ENCODE measurements at regions not wholly inside any gene's neighbourhood (a gene's known extent, or its start where the extent isn't known, plus 50 kb on each side); places are given as distances from the start of the nearest gene placed in this dataset.

DNA sequence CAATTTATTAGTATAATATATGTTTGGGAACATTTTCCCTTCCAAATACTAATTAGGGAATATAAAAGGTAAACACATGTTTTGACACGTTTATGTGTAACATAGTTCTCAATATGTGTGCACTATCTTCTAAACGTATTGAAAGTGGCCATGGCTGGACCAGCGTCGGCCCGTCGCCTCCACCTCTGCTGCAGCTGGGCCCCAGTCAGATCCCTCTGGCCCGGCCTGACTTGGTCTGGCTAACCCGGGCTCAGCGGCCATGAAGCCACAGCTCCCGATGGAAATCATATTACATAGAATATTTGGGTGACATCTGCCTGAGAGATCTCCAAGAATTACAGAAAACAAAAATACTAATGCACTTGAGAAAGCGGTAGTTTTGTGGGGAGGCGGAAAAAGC lies 474.4 kb upstream of the CDH2 start:
- no peak for DNase-seq

DNA sequence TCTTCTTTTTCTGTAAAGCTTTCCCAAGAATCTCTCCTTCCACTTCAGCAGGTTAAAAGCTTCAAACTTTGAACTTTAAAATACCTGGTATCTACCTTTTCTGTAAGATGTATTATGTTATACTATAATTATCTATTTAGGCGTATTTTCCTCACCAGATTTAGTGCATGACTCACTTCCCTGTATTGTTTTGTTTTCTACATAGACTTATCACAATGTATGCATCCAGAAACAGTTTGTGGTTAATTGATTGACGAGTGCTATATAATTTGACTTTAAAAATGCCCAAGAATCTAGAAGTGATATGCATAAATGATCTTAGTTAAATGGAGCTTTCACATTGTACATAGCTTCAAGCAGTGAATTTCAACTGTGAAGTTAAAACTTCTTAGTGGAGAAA lies 473.9 kb upstream of the CDH2 start:
- no peak for DNase-seq

DNA sequence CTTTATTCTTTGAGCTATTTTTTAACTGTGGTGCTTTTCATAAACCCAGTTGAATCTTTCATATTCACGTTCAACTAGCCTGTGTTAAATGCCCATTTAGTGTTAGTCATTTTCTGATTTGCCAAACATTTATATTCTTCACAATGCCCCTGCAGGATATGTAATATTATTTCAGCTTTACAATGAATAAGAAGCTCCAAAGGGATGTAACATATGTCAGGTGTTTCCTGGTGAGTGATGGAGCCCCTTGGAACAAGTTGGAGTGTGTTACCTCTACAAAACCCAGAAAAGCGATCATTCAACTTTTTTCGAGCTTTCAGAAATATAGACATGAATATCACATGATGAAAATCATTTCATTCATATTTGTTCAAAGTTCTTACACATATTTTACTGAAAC lies 471.0 kb upstream of the CDH2 start:
- DNase-seq = no peak

DNA sequence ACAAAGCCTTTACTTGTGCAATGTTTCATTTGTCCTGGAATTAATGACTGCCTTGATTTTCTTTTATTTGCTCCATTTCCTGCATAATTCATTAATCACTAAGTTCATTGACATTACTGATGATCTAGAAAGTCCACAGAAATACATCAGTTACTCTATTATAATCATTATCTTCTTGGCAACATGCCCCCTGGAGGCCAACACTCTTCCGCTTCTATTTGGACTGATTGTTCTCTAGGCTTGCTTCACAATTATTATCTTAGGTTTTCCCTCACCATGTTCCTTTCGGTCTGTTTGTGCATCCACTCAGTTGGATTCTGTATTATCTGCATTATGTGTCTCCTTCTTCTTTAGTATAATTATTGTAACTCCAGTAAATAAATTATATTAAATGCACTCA lies 461.0 kb upstream of the CDH2 start:
- DNase-seq = no peak

DNA sequence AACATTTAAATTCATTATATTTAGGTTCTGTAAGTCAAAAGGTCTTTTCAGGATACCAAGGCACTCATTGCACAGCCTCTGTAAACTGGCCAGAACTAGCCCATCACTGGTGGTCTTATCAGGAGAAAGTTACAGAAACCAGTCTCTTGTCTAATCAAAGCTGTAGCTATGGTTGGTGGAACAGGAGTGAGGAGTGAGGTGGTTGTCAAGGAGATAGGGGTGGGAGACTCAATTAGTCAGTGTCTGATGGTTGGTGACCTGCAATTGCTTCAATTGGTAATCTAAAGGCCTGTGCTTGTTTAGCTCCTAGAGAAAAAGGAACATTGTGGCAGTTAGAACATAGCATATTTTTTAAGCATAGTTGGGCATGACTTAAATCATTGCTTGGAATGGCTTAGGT lies 458.6 kb upstream of the CDH2 start:
- DNase-seq = no peak

DNA sequence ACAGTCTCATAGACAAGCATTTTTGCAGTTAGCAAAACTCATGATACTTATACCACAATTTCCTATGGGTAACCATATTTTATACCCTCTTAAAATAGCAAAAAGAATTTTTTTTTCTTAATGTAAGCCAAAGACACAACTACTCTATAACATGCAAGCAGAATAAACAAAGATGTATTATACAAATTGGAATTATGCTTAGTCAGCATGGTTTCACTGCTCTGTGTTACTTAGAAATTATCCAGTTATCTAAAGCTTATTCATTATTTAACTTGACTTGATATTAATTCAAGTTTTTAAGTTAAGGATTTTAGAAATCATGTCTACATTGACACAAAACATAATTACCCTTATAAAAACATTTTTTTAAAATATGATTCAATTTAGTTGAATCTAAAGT lies 449.8 kb upstream of the CDH2 start:
- DNase-seq = no peak

DNA sequence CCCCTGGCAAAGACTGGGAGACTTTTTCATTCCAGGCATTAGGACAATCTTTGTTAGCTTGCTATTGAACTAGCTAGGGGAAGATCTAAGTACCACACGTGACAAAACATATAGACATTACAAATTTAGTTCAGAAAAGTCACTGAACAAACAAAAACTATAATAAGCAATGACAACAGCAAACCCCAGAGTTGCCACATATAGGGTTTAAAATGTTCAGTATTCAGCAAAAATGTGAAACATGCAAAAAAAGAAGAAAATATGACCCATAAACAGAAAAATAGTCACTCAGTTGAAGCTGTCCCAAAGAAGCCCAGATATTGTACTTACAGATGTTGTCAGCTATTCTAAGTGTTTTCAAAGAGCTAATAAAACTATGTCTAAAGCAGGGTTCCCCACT lies 431.1 kb upstream of the CDH2 start:
- no peak for DNase-seq

DNA sequence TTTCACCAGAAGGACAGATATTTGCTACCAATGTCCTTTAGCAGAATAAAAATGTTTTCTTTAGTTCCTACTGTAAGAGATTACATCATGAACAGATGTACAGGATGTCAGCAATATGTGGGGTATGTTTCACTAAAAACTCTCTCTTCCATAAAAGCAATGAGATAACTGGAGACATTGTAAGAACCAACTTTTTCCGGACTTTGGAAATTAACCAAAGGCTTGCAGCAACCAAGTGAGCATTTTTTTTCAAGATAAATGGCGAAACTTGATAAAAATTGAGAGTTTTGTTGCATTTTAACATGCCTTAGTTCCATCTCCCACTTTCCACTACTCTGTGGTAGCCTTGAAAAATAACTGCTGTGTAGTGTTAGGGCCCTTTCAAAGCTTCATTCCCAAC lies 429.8 kb upstream of the CDH2 start:
- no peak for DNase-seq

DNA sequence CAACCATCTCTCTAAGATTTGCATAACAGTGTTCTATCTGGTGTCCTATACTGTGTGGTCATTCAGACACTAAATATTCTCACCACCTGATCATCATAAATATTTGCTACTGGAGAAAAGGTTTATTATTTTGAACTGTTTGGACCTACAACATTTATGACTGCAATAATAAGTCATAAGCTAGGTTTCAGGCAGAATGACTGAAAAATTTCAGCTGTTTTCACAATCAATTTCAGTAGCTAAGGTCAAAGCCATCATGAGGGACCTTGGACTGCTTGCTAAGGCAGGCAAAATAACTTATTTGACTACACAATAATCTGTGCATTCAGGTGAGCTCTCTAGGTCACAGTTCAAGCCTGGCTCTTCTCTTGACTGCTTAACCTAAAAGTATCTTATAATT lies 425.5 kb upstream of the CDH2 start:
- no peak for DNase-seq

DNA sequence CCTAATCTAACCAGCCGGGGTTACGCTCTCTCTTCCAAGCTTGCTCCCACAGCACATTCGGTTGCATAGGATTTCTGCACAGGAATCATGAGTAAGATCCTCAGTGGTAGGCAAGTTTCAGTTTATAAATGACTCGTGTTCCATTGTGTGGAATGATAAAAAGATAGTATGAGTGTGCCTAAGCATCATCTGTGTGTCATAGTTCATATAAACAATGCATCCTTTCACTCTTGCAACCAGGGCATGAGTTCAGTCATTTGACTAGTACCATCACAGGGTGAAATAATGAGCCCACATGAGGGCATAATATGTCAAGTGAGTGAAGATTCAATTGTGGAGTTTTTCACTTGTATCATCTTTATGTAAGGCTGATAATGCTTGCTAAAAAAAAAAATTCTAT lies 417.1 kb upstream of the CDH2 start:
- no peak for DNase-seq

DNA sequence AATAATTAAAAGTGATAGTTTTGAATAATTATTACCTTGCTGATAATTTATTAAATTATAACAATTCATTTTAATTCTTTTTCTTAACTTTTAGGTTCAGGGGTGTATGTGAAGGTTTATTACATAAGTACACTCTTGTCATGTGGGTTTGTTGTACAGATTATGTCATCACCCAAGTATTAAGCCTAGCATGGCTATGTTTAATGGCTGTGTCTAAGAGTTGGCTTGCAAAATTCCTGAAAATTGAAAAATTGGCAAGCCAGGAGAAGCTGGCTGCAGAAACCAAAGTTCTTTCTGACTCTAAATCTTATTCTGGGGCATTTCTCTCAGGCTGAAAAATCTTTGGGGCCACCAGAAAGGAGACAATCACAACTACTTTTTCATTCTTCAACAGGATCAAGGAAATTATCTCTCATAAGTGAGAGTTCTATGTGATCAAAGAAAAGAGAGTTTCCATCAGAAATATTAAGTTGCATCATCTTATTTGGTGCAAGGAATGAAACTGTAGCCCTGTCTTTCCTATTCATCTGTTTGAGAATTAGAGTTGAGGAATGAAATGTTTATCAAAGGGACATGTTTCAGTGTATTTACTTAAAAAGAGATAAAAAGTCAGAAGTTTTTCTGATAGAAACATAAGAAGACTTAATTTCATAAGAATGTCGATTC lies 412.1 kb upstream of the CDH2 start:
- no peak for DNase-seq

DNA sequence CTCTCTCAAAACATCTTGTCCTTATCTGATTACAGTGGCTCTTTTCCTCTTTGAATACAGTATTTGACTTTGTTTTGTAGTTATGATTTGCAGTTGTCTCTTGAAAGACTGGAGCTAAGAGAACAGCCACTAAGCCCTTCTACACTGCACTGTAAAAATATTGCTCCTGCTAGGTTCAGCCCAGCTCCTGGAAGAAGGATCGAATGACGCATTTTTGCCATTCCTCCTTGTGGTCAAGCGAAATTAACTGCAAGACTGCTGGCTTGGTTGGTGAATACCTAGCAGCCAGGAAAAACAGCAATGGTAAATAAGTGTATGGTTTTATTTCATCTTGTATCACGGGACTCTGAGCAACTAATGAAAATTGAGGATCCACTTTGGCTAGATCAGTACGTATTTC lies 407.8 kb upstream of the CDH2 start:
- DNase-seq = no peak

DNA sequence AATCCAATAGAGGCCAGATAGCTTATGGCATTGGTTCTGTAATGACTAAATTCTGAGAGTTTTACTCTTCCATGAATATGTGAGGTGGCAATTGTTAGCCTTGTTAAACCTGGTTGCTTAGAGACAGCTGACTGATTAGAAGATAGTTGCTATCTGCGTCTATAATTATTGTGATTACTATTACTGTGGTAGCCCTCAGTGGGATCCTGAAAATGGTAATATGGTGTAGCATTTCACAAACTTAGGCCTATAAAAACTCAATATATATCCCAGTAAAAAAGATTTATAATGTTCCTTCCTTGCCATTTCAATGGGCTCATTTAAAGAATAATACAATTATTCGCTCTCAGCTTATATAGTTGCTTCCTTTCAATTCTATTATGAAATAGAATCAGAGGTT lies 405.8 kb upstream of the CDH2 start:
- no peak for DNase-seq

DNA sequence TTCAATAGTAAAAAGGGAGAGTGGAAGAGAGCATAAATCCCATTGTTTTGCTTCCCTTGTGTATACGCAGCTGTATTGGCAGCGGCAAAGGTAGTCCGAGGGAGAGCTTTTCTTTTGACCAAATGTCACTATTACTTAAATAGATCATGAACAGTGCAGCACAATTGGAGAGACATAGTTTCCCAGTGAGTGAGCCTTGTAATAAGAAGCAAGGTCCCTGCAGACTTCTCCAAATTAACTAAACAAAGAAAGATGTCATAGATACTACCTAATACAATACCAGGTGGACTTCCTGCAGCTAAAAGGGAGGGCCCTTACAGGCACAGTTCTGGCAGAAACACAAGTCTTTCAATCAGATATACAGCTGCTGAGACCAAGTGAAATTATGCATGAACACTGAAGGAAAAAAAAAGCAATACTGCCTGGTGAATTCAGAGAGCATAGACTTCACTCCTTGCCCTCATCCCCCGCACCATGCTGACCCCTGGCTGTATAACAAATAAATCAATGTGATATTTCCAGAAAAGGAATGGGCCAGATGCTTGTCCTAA lies 404.7 kb upstream of the CDH2 start:
- peak in 2 of 4 experiments; percentile 0 to 2 for DNase-seq

DNA sequence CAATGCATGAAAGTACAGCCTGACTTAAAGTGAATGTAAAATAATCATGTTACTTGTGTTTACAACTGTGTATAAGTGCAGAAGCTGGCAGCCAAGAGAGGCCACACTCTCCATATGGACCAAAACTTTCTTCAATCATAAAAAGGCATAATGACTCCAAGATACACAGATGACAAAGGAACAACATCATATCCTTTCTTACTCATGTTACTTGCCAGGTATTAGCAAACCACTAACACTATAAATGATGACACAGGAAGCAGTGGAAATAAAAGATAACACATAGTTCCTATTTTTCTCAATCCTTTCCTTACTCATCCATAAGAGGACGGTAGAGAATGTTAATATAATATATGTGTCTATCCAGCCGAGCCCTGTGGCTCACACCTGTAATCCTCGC lies 400.0 kb upstream of the CDH2 start:
- DNase-seq = no peak

DNA sequence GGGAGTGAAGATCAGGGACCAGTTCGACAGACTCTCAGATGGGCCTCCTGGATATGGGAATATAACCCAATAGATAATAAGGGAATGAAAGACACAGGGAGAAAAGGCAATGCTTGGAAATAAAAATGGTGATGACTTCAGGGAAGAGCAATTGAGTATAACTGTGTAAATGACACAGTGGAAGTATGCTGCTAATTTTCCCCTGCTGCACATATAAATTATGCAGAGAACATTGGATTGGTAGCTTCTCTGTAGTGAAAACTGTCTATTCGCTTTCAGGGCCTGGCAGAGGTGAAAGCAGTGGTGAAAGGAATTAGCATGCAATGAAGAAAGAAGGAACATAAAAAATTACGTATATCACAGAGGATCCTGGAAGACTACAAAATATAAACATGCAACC lies 398.2 kb upstream of the CDH2 start:
- DNase-seq = no peak

DNA sequence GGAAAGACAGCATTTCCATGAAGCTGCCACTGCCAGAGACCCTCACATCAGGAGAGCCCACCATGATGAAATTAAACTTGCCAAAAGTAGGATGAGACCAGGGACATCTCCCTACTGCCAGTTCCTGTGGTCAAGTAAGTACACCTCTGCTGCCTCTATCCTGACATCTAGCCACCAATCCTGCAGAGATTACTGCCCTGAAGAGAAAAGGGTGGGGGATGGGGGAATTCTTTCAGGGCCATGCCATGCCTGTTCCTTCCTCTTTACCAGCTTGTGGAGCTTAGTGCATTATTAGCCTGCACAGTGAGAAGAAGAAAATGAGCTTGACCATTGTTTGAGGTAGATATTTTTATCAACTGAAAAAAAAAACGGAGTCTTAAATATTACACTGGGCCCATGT lies 397.2 kb upstream of the CDH2 start:
- DNase-seq = no peak

DNA sequence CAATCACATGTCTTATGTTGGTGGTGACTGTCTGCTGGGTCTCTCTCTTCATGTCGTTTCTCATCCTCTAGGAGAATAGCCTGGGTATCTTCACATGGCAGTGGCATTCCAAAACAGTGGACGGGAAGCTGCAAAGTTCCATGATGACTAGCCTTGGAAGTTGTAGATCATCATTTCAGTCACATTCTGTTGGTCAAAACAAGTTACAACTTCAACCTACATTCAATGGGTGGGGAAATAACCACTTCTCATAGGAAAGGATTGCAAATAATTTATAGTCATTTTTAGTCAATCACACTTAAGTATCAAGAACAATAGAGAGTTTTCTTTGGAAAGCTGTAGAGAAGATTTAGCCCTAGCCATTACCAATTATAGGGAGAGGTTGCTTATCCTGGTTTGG lies 395.0 kb upstream of the CDH2 start:
- no peak for DNase-seq

DNA sequence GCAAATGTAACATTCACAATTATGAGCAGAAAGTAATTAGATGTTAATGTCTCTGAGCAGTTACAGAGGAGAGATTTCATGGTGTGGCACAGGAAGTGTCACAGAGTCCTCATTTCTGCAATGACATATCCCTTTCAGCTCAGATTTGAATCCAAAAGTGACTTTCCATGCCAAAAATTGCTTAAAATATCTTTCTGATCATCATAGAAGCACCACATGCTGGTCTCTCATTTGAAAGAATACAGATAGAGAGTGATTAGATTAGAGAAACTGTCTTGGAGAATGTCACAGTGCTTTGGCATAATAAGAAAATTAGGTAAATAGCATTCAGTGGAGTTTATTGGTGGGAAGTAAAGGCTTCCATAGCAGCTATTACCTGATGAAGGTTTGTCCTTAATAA lies 383.4 kb upstream of the CDH2 start:
- no peak for DNase-seq

DNA sequence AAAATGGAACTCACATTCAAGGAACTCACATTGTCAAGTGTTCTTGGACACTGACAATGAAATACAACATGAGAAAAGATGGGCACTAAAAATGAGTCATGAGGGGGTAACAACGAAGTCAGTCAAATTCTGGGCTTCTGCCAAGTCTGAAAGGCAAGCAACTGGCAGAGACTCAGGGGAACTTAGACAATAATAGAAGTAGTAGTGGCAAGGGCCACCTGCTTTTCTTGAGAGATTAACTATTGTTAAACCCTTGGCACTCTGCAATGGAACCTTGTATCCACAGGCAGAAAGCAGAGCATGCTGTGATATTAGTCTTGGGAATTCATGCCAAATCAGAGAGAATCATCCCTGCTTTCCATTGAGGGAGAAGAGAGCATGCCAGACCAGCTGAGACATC lies 382.6 kb upstream of the CDH2 start:
- no peak for DNase-seq

DNA sequence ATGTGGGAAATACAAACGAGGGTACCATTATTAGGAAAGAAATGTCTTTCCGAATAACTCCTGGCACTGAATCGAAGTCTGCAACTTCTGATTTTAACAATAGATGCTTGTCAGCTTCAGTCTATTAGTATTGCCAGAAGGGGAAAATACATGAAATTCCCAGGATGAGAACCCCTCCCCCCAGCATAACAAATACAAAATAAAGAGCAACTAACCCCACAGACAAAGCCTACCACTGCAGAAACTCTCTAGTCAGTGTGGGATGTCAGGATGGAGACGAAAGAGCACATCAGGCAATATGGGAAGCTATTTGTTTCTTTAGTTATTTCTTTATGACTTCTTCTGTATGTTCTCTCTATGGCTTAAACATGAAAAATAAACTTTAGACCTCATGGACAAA lies 365.0 kb upstream of the CDH2 start:
- DNase-seq = no peak

DNA sequence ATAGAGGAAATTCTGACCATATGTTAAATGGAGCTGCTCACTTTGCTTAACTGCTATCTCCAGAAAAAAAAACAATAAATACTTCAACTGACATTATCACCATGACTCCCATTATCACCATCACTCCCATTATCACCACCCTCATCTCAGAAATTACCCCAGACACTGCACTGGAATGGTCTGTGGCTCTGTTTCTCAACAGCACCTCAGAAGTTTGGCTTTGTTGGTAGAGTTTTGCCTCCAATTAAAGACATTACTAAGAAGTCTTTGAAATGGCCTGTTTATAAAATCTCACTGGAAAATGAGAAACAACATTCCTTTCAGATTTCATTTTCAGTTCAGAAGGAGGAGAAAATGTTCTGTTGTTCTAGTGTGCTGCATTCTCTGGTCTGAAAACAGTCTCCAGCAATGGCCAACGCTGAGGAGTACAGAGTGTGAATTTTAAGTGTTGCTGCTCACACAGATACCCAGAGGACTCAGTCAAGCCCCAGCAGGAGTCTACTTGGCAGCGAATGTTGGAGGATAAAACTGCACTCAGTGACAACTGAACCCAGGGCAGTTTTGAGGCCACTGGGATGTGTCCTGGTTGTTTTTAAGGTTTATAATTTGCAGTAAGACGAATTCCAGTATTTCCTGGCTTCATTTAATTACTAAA lies 364.5 kb upstream of the CDH2 start:
- no peak for DNase-seq

DNA sequence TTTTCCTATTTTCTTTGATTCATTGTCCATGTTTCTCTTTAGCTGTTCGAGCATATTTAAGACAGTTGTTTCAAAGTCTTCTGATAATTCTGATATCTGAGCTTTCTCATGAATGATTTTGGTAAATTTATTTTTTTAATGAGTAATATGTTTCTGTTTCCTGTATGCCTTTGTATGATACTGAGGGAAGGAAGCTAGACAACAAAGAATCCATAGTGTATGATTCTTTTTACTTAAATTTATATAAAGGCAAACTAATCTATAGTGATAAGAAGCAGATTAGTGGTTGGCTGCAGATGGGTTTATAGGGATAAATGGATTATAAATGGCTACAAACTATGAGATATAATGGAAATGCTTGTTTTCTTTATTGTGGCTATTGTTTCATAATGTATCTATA lies 352.7 kb upstream of the CDH2 start:
- no peak for DNase-seq

DNA sequence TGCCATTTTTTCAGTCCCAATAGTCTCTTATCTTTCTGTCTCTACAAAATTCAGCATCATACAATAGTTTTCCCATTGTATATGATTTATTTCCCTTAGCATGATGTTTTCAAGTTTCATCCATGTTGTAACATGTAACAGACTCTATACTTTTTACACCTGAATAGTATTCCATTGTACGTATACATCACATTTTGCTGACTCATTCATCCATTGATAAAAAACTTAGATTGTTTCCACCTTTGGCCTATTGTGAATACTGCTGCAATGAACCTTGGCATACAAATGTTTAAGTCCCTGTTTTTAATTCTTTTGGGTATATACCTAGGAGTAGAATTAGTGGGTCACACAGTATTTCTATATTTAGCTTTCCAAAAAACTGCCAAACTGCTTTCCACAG lies 349.3 kb upstream of the CDH2 start:
- no peak for DNase-seq
